MM.1S (cell line): ENCODE measurements at regions not wholly inside any gene's neighbourhood (a gene's known extent, or its start where the extent isn't known, plus 50 kb on each side); places are given as distances from the start of the nearest gene placed in this dataset.

Source experiments
- DNase-seq: peaks from one replicate; pipeline ENCODE4 v3.0.0-alpha.2; 2015
- H2AFZ ChIP-seq: fragments of 300-600 bp; sonication (generic); 2 replicates; pipeline ENCODE4 v1.6.0; 2016; ENCODE audit warnings: antibody characterized with exemption, low read length
- H3F3A ChIP-seq: fragments of 300-600 bp; sonication (generic); 2 replicates; pipeline ENCODE4 v1.6.1; 2016; ENCODE audit warnings: mild to moderate bottlenecking, antibody characterized with exemption, low read length, moderate library complexity, mixed read lengths; ENCODE audit not compliant: insufficient read depth
- H3K27ac ChIP-seq: fragments of 300-600 bp; sonication (generic); 2 replicates; pipeline ENCODE4 v1.5.1; 2016; ENCODE audit warnings: mild to moderate bottlenecking, low read length
- H3K27me3 ChIP-seq: fragments of 300-600 bp; sonication (generic); replicated peaks from 2 replicates; pipeline ENCODE4 v1.6.0; 2016; ENCODE audit warnings: low read length; ENCODE audit not compliant: insufficient read depth
- H3K36me3 ChIP-seq: fragments of 300-600 bp; sonication (generic); replicated peaks from 2 replicates; pipeline ENCODE4 v1.6.1; 2016; ENCODE audit warnings: mild to moderate bottlenecking, low read length, mixed read lengths; ENCODE audit not compliant: insufficient read depth
- H3K4me1 ChIP-seq: fragments of 300-600 bp; sonication (generic); 2 replicates; pipeline ENCODE4 v1.6.1; 2016; ENCODE audit warnings: low read length, mixed read lengths
- H3K4me2 ChIP-seq: fragments of 300-600 bp; sonication (generic); 2 replicates; pipeline ENCODE4 v1.6.0; 2016; ENCODE audit warnings: low read depth, low read length
- H3K4me3 ChIP-seq: fragments of 300-600 bp; sonication (generic); 2 replicates; pipeline ENCODE4 v1.5.1; 2016; ENCODE audit warnings: low read length, mixed read lengths
- H3K79me2 ChIP-seq: fragments of 300-600 bp; sonication (generic); 2 replicates; pipeline ENCODE4 v1.6.1; 2016; ENCODE audit warnings: mixed run types, low read length, mixed read lengths
- H3K9ac ChIP-seq: fragments of 300-600 bp; sonication (generic); 2 replicates; pipeline ENCODE4 v1.6.1; 2016; ENCODE audit warnings: low read length, mixed read lengths
- H3K9me2 ChIP-seq: fragments of 300-600 bp; sonication (generic); replicated peaks from 2 replicates; pipeline ENCODE4 v1.6.1; 2016; ENCODE audit warnings: mild to moderate bottlenecking, low read length, mixed read lengths; ENCODE audit not compliant: insufficient read depth
- H3K9me3 ChIP-seq: fragments of 300-600 bp; sonication (generic); replicated peaks from 2 replicates; pipeline ENCODE4 v1.6.1; 2016; ENCODE audit warnings: mild to moderate bottlenecking, low read length, mixed read lengths; ENCODE audit not compliant: insufficient read depth
- H4K20me1 ChIP-seq: fragments of 300-600 bp; sonication (generic); 2 replicates; pipeline ENCODE4 v1.6.1; 2016; ENCODE audit warnings: mild to moderate bottlenecking, low read length, moderate library complexity, mixed read lengths; ENCODE audit not compliant: insufficient read depth
- CTCF ChIP-seq: fragments of 300-600 bp; sonication (generic); IDR thresholded peaks from 2 replicates; pipeline ENCODE4 v1.5.1; 2016; ENCODE audit warnings: antibody characterized with exemption, low read length, mixed read lengths
- EZH2 ChIP-seq: fragments of 300-600 bp; sonication (generic); optimal IDR thresholded peaks from 2 replicates; pipeline ENCODE3; 2017; ENCODE audit warnings: low read depth, mild to moderate bottlenecking, antibody characterized with exemption, low read length, mixed read lengths
- EZH2phosphoT487 ChIP-seq: fragments of 300-600 bp; sonication (generic); IDR thresholded peaks from 2 replicates; pipeline ENCODE4 v1.6.1; 2018; ENCODE audit warnings: antibody characterized with exemption, low read length

DNA sequence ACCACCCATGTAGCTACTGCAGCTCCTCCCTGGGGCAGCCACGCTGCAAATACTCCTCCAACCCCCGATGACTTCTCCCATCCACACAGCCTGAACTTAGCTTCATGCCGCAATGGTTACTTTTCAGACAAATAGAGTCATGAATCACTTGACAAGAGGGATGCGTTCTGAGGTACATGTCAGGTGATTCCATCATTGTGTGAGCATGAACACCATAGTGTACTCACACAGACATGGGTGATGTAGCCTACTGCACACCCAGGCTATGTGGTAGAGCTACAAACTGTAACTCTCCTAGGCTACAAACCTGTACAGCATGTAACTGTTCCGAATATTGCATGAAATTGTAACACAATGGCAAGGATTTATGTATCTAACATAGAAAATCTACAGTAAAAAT lies 298.5 kb upstream of the SLC35B3 start:
- no peak overlapping the region for H3K4me2 ChIP-seq
- H3K27ac ChIP-seq = no peak overlapping the region
- peaks cover 13% of the 10 kb centered on the region for H3F3A ChIP-seq
- no peak overlapping the region for H3K9ac ChIP-seq
- H3K27me3 ChIP-seq = no peaks in the 10 kb centered on the region
- H3K4me3 ChIP-seq = no peak overlapping the region
- H3K79me2 ChIP-seq = no peaks in the 10 kb centered on the region
- no peaks in the 10 kb centered on the region for H3K9me3 ChIP-seq
- peaks cover 28% of the 10 kb centered on the region for H3K4me1 ChIP-seq
- H2AFZ ChIP-seq = no peak overlapping the region
- TF ChIP-seq EZH2 (no peak), EZH2phosphoT487 (no peak), CTCF (no peak)
- no peaks in the 10 kb centered on the region for H3K36me3 ChIP-seq
- no peak for DNase-seq
- H3K9me2 ChIP-seq = no peaks in the 10 kb centered on the region
- H4K20me1 ChIP-seq = no peaks in the 10 kb centered on the region

DNA sequence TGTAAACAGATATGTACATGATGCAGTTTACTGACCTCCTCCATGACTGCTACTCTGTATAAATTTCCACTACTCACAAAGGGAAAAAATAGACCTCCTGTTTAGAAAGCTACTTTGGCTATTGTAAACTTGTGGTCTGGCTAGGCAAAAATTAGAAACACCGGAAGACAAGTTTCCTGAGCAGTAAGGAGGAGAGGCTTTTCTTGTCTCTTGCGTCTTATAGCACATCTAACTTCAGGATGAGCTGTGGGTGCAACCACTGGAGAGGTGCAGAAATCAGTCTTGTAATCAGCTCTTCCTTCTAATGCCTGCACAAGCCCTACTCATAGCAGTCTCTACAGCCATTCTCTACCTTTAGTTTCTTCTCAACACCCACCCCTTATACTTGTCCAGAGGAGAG lies 296.5 kb upstream of the SLC35B3 start:
- peak overlapping the region; percentile 37; the same call in 1 of the 2 replicates for H3K9ac ChIP-seq
- no peaks in the 10 kb centered on the region for H3K27me3 ChIP-seq
- no peaks in the 10 kb centered on the region for H3K9me3 ChIP-seq
- H3K4me2 ChIP-seq = peak overlapping the region; percentile 61
- H3K36me3 ChIP-seq = no peaks in the 10 kb centered on the region
- H3K9me2 ChIP-seq = no peaks in the 10 kb centered on the region
- H4K20me1 ChIP-seq = no peaks in the 10 kb centered on the region
- H2AFZ ChIP-seq = peak overlapping the region; percentile 69
- H3K79me2 ChIP-seq = no peaks in the 10 kb centered on the region
- DNase-seq = peak; percentile 55
- peaks cover 28% of the 10 kb centered on the region for H3K4me1 ChIP-seq
- TF ChIP-seq CTCF = no peak
- TF ChIP-seq EZH2phosphoT487 = no peak
- TF ChIP-seq EZH2 = no peak
- peak overlapping the region; percentile 80; the same call in 1 of the 2 replicates for H3K27ac ChIP-seq
- peak overlapping the region; percentile 26; the same call in 1 of the 2 replicates for H3K4me3 ChIP-seq
- H3F3A ChIP-seq = peaks cover 13% of the 10 kb centered on the region

- DNase-seq = no peak
- H3K4me1 ChIP-seq = no peaks in the 10 kb centered on the region
- no peaks in the 10 kb centered on the region for H3K9me2 ChIP-seq
- H3K9me3 ChIP-seq = no peaks in the 10 kb centered on the region
- H3K4me2 ChIP-seq = no peak overlapping the region
- H3K36me3 ChIP-seq = no peaks in the 10 kb centered on the region
- H3K27me3 ChIP-seq = no peaks in the 10 kb centered on the region
- no peaks in the 10 kb centered on the region for H3K79me2 ChIP-seq
- H3K27ac ChIP-seq = no peak overlapping the region
- H4K20me1 ChIP-seq = no peaks in the 10 kb centered on the region
- no peak overlapping the region for H3K4me3 ChIP-seq
- no peak overlapping the region for H3K9ac ChIP-seq
- no peaks in the 10 kb centered on the region for H3F3A ChIP-seq
- TF ChIP-seq EZH2phosphoT487 (no peak), EZH2 (no peak), CTCF (no peak)
- H2AFZ ChIP-seq = no peak overlapping the region
Observed at GRCh38 chr6:8710668-8711431, 275.5 kb upstream of the SLC35B3 start.
